Ascending aorta (tissue), 2 donors: ENCODE measurements at regions not wholly inside any gene's neighbourhood (a gene's known extent, or its start where the extent isn't known, plus 50 kb on each side); places are given as distances from the start of the nearest gene placed in this dataset.

Experiments
- DNase-seq, 2 donors: peaks; one replicate each; pipeline ENCODE4 v3.0.0-alpha.2; 2019; ENCODE audit warnings: low spot score in 2 of 2
- H3K27ac ChIP-seq, 2 donors: fragments of 200-600 bp; sonication (generic); one replicate each; pipeline ENCODE4 v1.5.1; 2016 to 2017; ENCODE audit warnings: mild to moderate bottlenecking in 1 of 2
- H3K27me3 ChIP-seq: fragments of 200-600 bp; sonication (generic); one replicate; pipeline ENCODE4 v1.5.1; 2017
- H3K36me3 ChIP-seq, 2 donors: fragments of 200-600 bp; sonication (generic); one replicate each; pipeline ENCODE4 v1.5.1; 2016
- H3K4me1 ChIP-seq, 2 donors: fragments of 200-600 bp; sonication (generic); one replicate each; pipeline ENCODE4 v1.5.1; 2016 to 2017; ENCODE audit warnings: mild to moderate bottlenecking in 1 of 2
- H3K4me3 ChIP-seq, 2 donors: fragments of 200-600 bp; sonication (generic); one replicate each; pipeline ENCODE4 v1.5.1; 2016 to 2017; ENCODE audit warnings: mild to moderate bottlenecking in 1 of 2
- H3K9me3 ChIP-seq, 2 donors: fragments of 200-600 bp; sonication (generic); one replicate each; pipeline ENCODE4 v1.5.1; 2016
- CTCF ChIP-seq, 3 experiments: fragments of 200-600 bp in 2 of 3; fragments of 450-650 bp in 1 of 3; sonication (generic) in 2 of 3; IDR thresholded peaks; one replicate each; pipeline ENCODE4 v1.5.1; 2016 to 2019; ENCODE audit warnings: antibody characterized with exemption in 3 of 3, mild to moderate bottlenecking in 1 of 3, moderate library complexity in 1 of 3
- intact Hi-C: fragments of 100-400 bp; cut with DNase I; formaldehyde crosslinking; loops from one replicate; pipeline ENCODE4 v1.15.1; 2023

- intact Hi-C loops = no loop called here
- no peak overlapping the region for H3K4me3 ChIP-seq
Measured at GRCh38 chr6:222468-222867, 69.8 kb upstream of the DUSP22 start.

GRCh38 chr6:223136-223535, 69.2 kb upstream of the DUSP22 start:
- no peaks in the 10 kb centered on the region for H3K27me3 ChIP-seq

More at GRCh38 chr6:222468-222867, 69.8 kb upstream of the DUSP22 start:
- Histone ChIP-seq H3K4me1 (no peaks in the 10 kb centered on the region), H3K27me3 (no peaks in the 10 kb centered on the region), H3K36me3 (no peaks in the 10 kb centered on the region), H3K9me3 (no peaks in the 10 kb centered on the region), H3K27ac (no peak overlapping the region)
- TF ChIP-seq CTCF (IDR thresholded peaks at IDR 0.05) = no peak
- DNase-seq = no peak

GRCh38 chr6:223763-224162, 68.5 kb upstream of the DUSP22 start:
- no peaks in the 10 kb centered on the region for H3K27me3 ChIP-seq
- no peaks in the 10 kb centered on the region for H3K36me3 ChIP-seq
- H3K9me3 ChIP-seq = no peaks in the 10 kb centered on the region
- no peak for TF ChIP-seq CTCF (IDR thresholded peaks at IDR 0.05)
- peak in 1 of 2 donors; percentile 15 for DNase-seq
- no peak overlapping the region for H3K4me3 ChIP-seq
- no peak overlapping the region for H3K27ac ChIP-seq
- intact Hi-C loops = no loop called here
- H3K4me1 ChIP-seq = no peaks in the 10 kb centered on the region

More at GRCh38 chr6:223136-223535, 69.2 kb upstream of the DUSP22 start:
- TF ChIP-seq CTCF (IDR thresholded peaks at IDR 0.05) = no peak
- H3K4me3 ChIP-seq = no peak overlapping the region
- peak in 1 of 2 donors; percentile 49 for DNase-seq
- no peaks in the 10 kb centered on the region for H3K36me3 ChIP-seq
- no peaks in the 10 kb centered on the region for H3K9me3 ChIP-seq
- no peaks in the 10 kb centered on the region for H3K4me1 ChIP-seq
- intact Hi-C loops = no loop called here
- no peak overlapping the region for H3K27ac ChIP-seq

- Histone ChIP-seq H3K4me3 (no peak overlapping the region), H3K27ac (no peak overlapping the region), H3K27me3 (no peaks in the 10 kb centered on the region), H3K4me1 (no peaks in the 10 kb centered on the region), H3K36me3 (no peaks in the 10 kb centered on the region), H3K9me3 (no peaks in the 10 kb centered on the region)
- no peak for TF ChIP-seq CTCF (IDR thresholded peaks at IDR 0.05)
- DNase-seq = peak in 1 of 2 donors; percentile 34
- intact Hi-C loops = no loop called here
Measured at GRCh38 chr6:224350-224749, 67.9 kb upstream of the DUSP22 start.

- Histone ChIP-seq H3K27ac (no peak overlapping the region), H3K36me3 (no peaks in the 10 kb centered on the region), H3K4me3 (no peak overlapping the region), H3K27me3 (no peaks in the 10 kb centered on the region), H3K9me3 (no peaks in the 10 kb centered on the region), H3K4me1 (no peaks in the 10 kb centered on the region)
- intact Hi-C loops = no loop called here
- peak in 1 of 2 donors; percentile 60 for DNase-seq
- no peak for TF ChIP-seq CTCF (IDR thresholded peaks at IDR 0.05)
Measured at GRCh38 chr6:225121-225721, 67.1 kb upstream of the DUSP22 start.

- Histone ChIP-seq H3K27ac (no peak overlapping the region), H3K9me3 (no peaks in the 10 kb centered on the region), H3K36me3 (no peaks in the 10 kb centered on the region), H3K4me1 (no peaks in the 10 kb centered on the region), H3K4me3 (no peak overlapping the region), H3K27me3 (no peaks in the 10 kb centered on the region)
- intact Hi-C loops = no loop called here
- no peak for TF ChIP-seq CTCF (IDR thresholded peaks at IDR 0.05)
- peak in 1 of 2 donors; percentile 56 for DNase-seq
Measured at GRCh38 chr6:225907-226306, 66.4 kb upstream of the DUSP22 start.
